ENCODE measurements at regions not wholly inside any gene's neighbourhood (a gene's known extent, or its start where the extent isn't known, plus 50 kb on each side); places are given as distances from the start of the nearest gene placed in this dataset.

- TF ChIP-seq CTCF (conservative IDR thresholded peaks at IDR 0.05): no peak
- no peak for TF ChIP-seq EZH2 (IDR thresholded peaks at IDR 0.05; ENCODE audit: low read depth)
- Histone ChIP-seq H2AFZ (no peak overlapping the region), H3F3A (ENCODE audit: insufficient read depth, low read depth) (no peaks in the 10 kb centered on the region), H3K27ac (no peak overlapping the region), H3K4me1 (replicated peaks; ENCODE audit: insufficient read depth) (no peaks in the 10 kb centered on the region), H3K4me2 (no peak overlapping the region), H4K20me1 (ENCODE audit: insufficient read depth) (no peaks in the 10 kb centered on the region), H3K36me3 (ENCODE audit: low read depth) (no peaks in the 10 kb centered on the region), H3K79me2 (ENCODE audit: low read depth) (no peaks in the 10 kb centered on the region), H3K9me2 (ENCODE audit: insufficient read depth) (no peaks in the 10 kb centered on the region), H3K4me3 (no peak overlapping the region), H3K27me3 (ENCODE audit: insufficient read depth, low read depth) (peaks cover 44% of the 10 kb centered on the region), H3K9me3 (ENCODE audit: insufficient read depth, low read depth) (no peaks in the 10 kb centered on the region)
- peak in 1 of 2 experiments; percentile 8 for DNase-seq
- POLR2A ChIA-PET (ENCODE audit: unreplicated experiment): no interaction called here
- CTCF ChIA-PET: no interaction called here
- intact Hi-C loops (cut with micrococcal nuclease; ENCODE audit: unreplicated experiment): no loop called here
- BruUV-seq (replicated peaks): no TSS peak
These were observed 466.2 kb downstream of the TSN start for GRCh38 chr2:122221665-122222064.

GRCh38 chr2:122231296-122231695, 475.8 kb downstream of the TSN start:
- POLR2A ChIA-PET (ENCODE audit: unreplicated experiment): interaction anchor here (0.6 kb wide), 1 partner anchor 419 kb away, joined by 4 read pairs; no protein-coding TSS in a partner anchor
- H3K79me2 ChIP-seq (ENCODE audit: low read depth): no peaks in the 10 kb centered on the region
- H3K4me3 ChIP-seq: no peak overlapping the region
- no peak overlapping the region for H3K4me2 ChIP-seq
- H3K9me2 ChIP-seq (ENCODE audit: insufficient read depth): no peaks in the 10 kb centered on the region
- no peaks in the 10 kb centered on the region for H4K20me1 ChIP-seq (ENCODE audit: insufficient read depth)
- no TSS peak for BruUV-seq (replicated peaks)
- no peak for TF ChIP-seq CTCF (conservative IDR thresholded peaks at IDR 0.05)
- no peak for TF ChIP-seq EZH2 (IDR thresholded peaks at IDR 0.05; ENCODE audit: low read depth)
- peaks cover 38% of the 10 kb centered on the region for H3K27me3 ChIP-seq (ENCODE audit: insufficient read depth, low read depth)
- H3K27ac ChIP-seq: no peak overlapping the region
- no peaks in the 10 kb centered on the region for H3K36me3 ChIP-seq (ENCODE audit: low read depth)
- intact Hi-C loops (cut with micrococcal nuclease; ENCODE audit: unreplicated experiment): no loop called here
- H3K4me1 ChIP-seq (replicated peaks; ENCODE audit: insufficient read depth): no peaks in the 10 kb centered on the region
- no peaks in the 10 kb centered on the region for H3F3A ChIP-seq (ENCODE audit: insufficient read depth, low read depth)
- DNase-seq: no peak
- no peaks in the 10 kb centered on the region for H3K9me3 ChIP-seq (ENCODE audit: insufficient read depth, low read depth)
- CTCF ChIA-PET: no interaction called here
- no peak overlapping the region for H2AFZ ChIP-seq

GRCh38 chr2:122233372-122233771, 477.9 kb downstream of the TSN start:
- CTCF ChIA-PET: no interaction called here

More at GRCh38 chr2:122233372-122233771, 477.9 kb downstream of the TSN start:
- POLR2A ChIA-PET (ENCODE audit: unreplicated experiment): no interaction called here
- H3K27me3 ChIP-seq (ENCODE audit: insufficient read depth, low read depth): peaks cover 44% of the 10 kb centered on the region
- no peaks in the 10 kb centered on the region for H3K9me2 ChIP-seq (ENCODE audit: insufficient read depth)
- no peaks in the 10 kb centered on the region for H3K79me2 ChIP-seq (ENCODE audit: low read depth)
- no peak overlapping the region for H2AFZ ChIP-seq
- no peak overlapping the region for H3K27ac ChIP-seq
- 0 out of 2 replicates have a peak, but pooled peaks cover 4% of the 10 kb centered on the region for H3K4me1 ChIP-seq (replicated peaks; ENCODE audit: insufficient read depth)
- no peak overlapping the region for H3K4me2 ChIP-seq
- no peaks in the 10 kb centered on the region for H3K36me3 ChIP-seq (ENCODE audit: low read depth)
- H4K20me1 ChIP-seq (ENCODE audit: insufficient read depth): no peaks in the 10 kb centered on the region
- DNase-seq: no peak
- TF ChIP-seq EZH2 (IDR thresholded peaks at IDR 0.05; ENCODE audit: low read depth): no peak
- TF ChIP-seq CTCF (conservative IDR thresholded peaks at IDR 0.05): no peak
- BruUV-seq (replicated peaks): no TSS peak
- H3K9me3 ChIP-seq (ENCODE audit: insufficient read depth, low read depth): no peaks in the 10 kb centered on the region
- no peaks in the 10 kb centered on the region for H3F3A ChIP-seq (ENCODE audit: insufficient read depth, low read depth)
- no peak overlapping the region for H3K4me3 ChIP-seq
- intact Hi-C loops (cut with micrococcal nuclease; ENCODE audit: unreplicated experiment): no loop called here

All from PC-9 (cell line).